Testis (tissue), 2 donors: ENCODE measurements at regions not wholly inside any gene's neighbourhood (a gene's known extent, or its start where the extent isn't known, plus 50 kb on each side); places are given as distances from the start of the nearest gene placed in this dataset.

Experiments used
- CTCF ChIP-seq, 3 experiments: fragments of 450-650 bp in 2 of 3; fragments of 200-600 bp in 1 of 3; sonication (generic) in 1 of 3; IDR thresholded peaks; one replicate each; pipeline ENCODE4 v1.5.1; 2016 to 2019; ENCODE audit warnings: antibody characterized with exemption in 3 of 3, mild to moderate bottlenecking in 2 of 3, moderate library complexity in 1 of 3
- POLR2A ChIP-seq: fragments of 450-650 bp; IDR thresholded peaks from one replicate; pipeline ENCODE4 v1.6.1; 2017; ENCODE audit warnings: antibody characterized with exemption, mild to moderate bottlenecking, moderate library complexity

GRCh38 chr16:51801635-51802034 is 650.6 kb upstream of the SALL1 start:
- TF ChIP-seq POLR2A, result no peak
- no peak for TF ChIP-seq CTCF (IDR thresholded peaks at IDR 0.05)
